K562 (cell line): ENCODE measurements at regions not wholly inside any gene's neighbourhood (a gene's known extent, or its start where the extent isn't known, plus 50 kb on each side); places are given as distances from the start of the nearest gene placed in this dataset.

Source experiments
- ATAC-seq: fragments of 200-7000 bp; cut with Tn5 transposase; 3 replicates; pipeline ENCODE4 v1.9.1; 2020; ENCODE audit warnings: moderate library complexity
- BruUV-seq: library from RNA; stranded (reverse); fragments of 400-500 nt; replicated peaks from 2 replicates; lab custom pipeline; 2021; lab: Mats Ljungman, UMichigan
- CTCF ChIA-PET: fragments of 300-600 bp; formaldehyde crosslinking; extraction: SDS; loops from one replicate; lab custom pipeline; 2021; ENCODE audit warnings: low intra/inter-chr PET ratio; lab: Yijun Ruan, JAX
- POLR2A ChIA-PET: fragments of 300-600, 350-650 bp; sonication (Branson Sonifier 250); formaldehyde crosslinking; extraction: SDS; loops from one replicate; lab custom pipeline; 2021; ENCODE audit warnings: antibody characterized with exemption, inconsistent platforms; lab: Yijun Ruan, JAX
- DNase-seq, 4 experiments: peaks; one replicate each; pipeline versions ENCODE4 v3.0.0 to v3.0.0-alpha.2; 2011 to 2018; ENCODE audit warnings: low spot score in 3 of 4, mixed read lengths in 3 of 4; ENCODE audit errors: extremely low read depth in 1 of 4
- FAIRE-seq: peaks from 2 replicates; lab custom pipeline; 2011; peaks lifted over from hg19 to GRCh38; lab: Jason Lieb, UNC
- H2AFZ ChIP-seq: 2 replicates; pipeline ENCODE4 v1.6.0; 2011; ENCODE audit warnings: low read depth, low read length, control low read depth, inconsistent platforms
- H3K27ac ChIP-seq: fragments of 200-600 bp; 3 replicates; pipeline ENCODE4 v1.8.0; 2011; ENCODE audit warnings: low read depth, mild to moderate bottlenecking, control low read depth, inconsistent platforms, low read length, moderate library complexity, mixed read lengths; ENCODE audit errors: extremely low read depth
- H3K27me3 ChIP-seq, 2 experiments: fragments of 300-600 bp in 1 of 2; 2 replicates in 1 of 2; 3 replicates in 1 of 2; pipeline versions ENCODE4 v1.6.0 to v1.8.0; 2011; ENCODE audit warnings: inconsistent platforms in 2 of 2, low read length in 2 of 2, mild to moderate bottlenecking in 1 of 2, mixed read lengths in 1 of 2, moderate library complexity in 1 of 2; ENCODE audit not compliant: control insufficient read depth in 2 of 2, insufficient read depth in 2 of 2
- H3K36me3 ChIP-seq: fragments of 300-600 bp; 3 replicates; pipeline ENCODE4 v1.8.0; 2011; ENCODE audit warnings: mild to moderate bottlenecking, low read length, inconsistent platforms; ENCODE audit not compliant: control insufficient read depth, insufficient read depth
- H3K4me1 ChIP-seq, 2 experiments: fragments of 200-600 bp in 1 of 2; replicated peaks in 1 of 2; 2 replicates in 1 of 2; 3 replicates in 1 of 2; pipeline versions ENCODE4 v1.5.1 to v1.8.0; 2011; ENCODE audit warnings: inconsistent platforms in 2 of 2, low read length in 2 of 2, mild to moderate bottlenecking in 1 of 2, mixed read lengths in 1 of 2, moderate library complexity in 1 of 2; ENCODE audit not compliant: control insufficient read depth in 2 of 2, insufficient read depth in 2 of 2
- H3K4me2 ChIP-seq: 2 replicates; pipeline ENCODE4 v1.6.1; 2011; ENCODE audit warnings: low read length, control low read depth, inconsistent platforms, mixed read lengths; ENCODE audit not compliant: insufficient read depth
- H3K4me3 ChIP-seq: fragments of 200-600 bp; sonication (generic), shearing (Covaris generic); 2 replicates; pipeline ENCODE4 v1.5.1; 2016; ENCODE audit warnings: control low read depth, inconsistent platforms
- H3K79me2 ChIP-seq: fragments of 200-600 bp; 3 replicates; pipeline ENCODE4 v1.8.0; 2011; ENCODE audit warnings: low read length, inconsistent platforms; ENCODE audit not compliant: control insufficient read depth, insufficient read depth
- H3K9ac ChIP-seq, 2 experiments: 2 replicates each; pipeline versions ENCODE4 v1.6.0 to v1.6.1; 2011; ENCODE audit warnings: low read depth in 2 of 2, low read length in 2 of 2, control low read depth in 1 of 2, inconsistent platforms in 1 of 2, mild to moderate bottlenecking in 1 of 2, mixed read lengths in 1 of 2; ENCODE audit not compliant: insufficient read depth in 1 of 2
- H3K9me1 ChIP-seq: one replicate; pipeline ENCODE4 v1.6.0; 2011; ENCODE audit warnings: inconsistent platforms, mild to moderate bottlenecking, low read length, moderate library complexity; ENCODE audit not compliant: control insufficient read depth, insufficient read depth
- H3K9me3 ChIP-seq: replicated peaks from 2 replicates; pipeline ENCODE4 v1.5.1; 2011; ENCODE audit warnings: low read depth, low read length, inconsistent platforms; ENCODE audit not compliant: control insufficient read depth, insufficient read depth
- H4K20me1 ChIP-seq: replicated peaks from 2 replicates; pipeline ENCODE4 v1.6.1; 2011; ENCODE audit warnings: low read length, inconsistent platforms, mixed read lengths; ENCODE audit not compliant: control insufficient read depth, insufficient read depth
- BRF2 ChIP-seq: IDR thresholded peaks from 3 replicates; pipeline ENCODE4 v1.6.1; 2011; ENCODE audit warnings: borderline replicate concordance, mild to moderate bottlenecking; ENCODE audit not compliant: insufficient read length, insufficient read depth
- FOXA3 ChIP-seq, 2 experiments: fragments of 450-650 bp in 1 of 2; sonication (generic) in 1 of 2; formaldehyde crosslinking; IDR thresholded peaks in 1 of 2; conservative IDR thresholded peaks in 1 of 2; 2 replicates each; pipeline versions ENCODE4 v1.4.0 to v1.8.0; 2020 to 2022; ENCODE audit warnings: mild to moderate bottlenecking in 2 of 2, missing genetic modification reagents in 1 of 2
- KAT7 ChIP-seq: sonication (generic); formaldehyde crosslinking; IDR thresholded peaks from 2 replicates; pipeline ENCODE4 v1.8.0; 2022; ENCODE audit warnings: missing genetic modification reagents, mild to moderate bottlenecking, borderline replicate concordance
- PHB2 ChIP-seq: fragments of 450-650 bp; IDR thresholded peaks from 2 replicates; pipeline ENCODE4 v1.6.1; 2017; ENCODE audit warnings: low read depth
- SLC30A9 ChIP-seq: fragments of 250-450 bp; sonication (Bioruptor Pico); IDR thresholded peaks from 2 replicates; pipeline ENCODE4 v1.8.0; 2022; ENCODE audit warnings: mild to moderate bottlenecking, moderate library complexity
- ZHX1 ChIP-seq: fragments of 150-350 bp; conservative IDR thresholded peaks from 2 replicates; pipeline ENCODE4 v1.6.1; 2014; ENCODE audit warnings: low read length
- ZNF431 ChIP-seq: sonication (generic); formaldehyde crosslinking; IDR thresholded peaks from 2 replicates; pipeline ENCODE4 v1.8.0; 2022; ENCODE audit warnings: mild to moderate bottlenecking, missing genetic modification reagents
- WGBS: fragments of 100-300 bp; shearing (Covaris generic); methylation state at CpG from one replicate; pipeline ENCODE4 v1.1.6; 2016; ENCODE audit warnings: low coverage, mixed read lengths; ENCODE audit not compliant: insufficient coverage; ENCODE audit errors: missing lambda C conversion rate; 5-methylcytosine and 5-hydroxymethylcytosine counted together
- in situ Hi-C: fragments of 300-500 bp; cut with MboI; formaldehyde crosslinking; loops from 4 replicates; pipeline ENCODE4 v1.15.0; 2018; ENCODE audit warnings: inconsistent platforms, mixed read lengths
- intact Hi-C: fragments of 100-400 bp; cut with micrococcal nuclease; formaldehyde crosslinking; loops from 2 replicates; pipeline ENCODE4 v1.14.2; 2022

- intact Hi-C loops (no loop called here), in situ Hi-C loops (no loop called here)
- ATAC-seq: no peak
- no peak overlapping the region for H3K9ac ChIP-seq
- H3K4me1 ChIP-seq: no peaks in the 10 kb centered on the region
- no peak overlapping the region for H3K27ac ChIP-seq
- CTCF ChIA-PET: no interaction called here
- no peak for DNase-seq
- H3K36me3 ChIP-seq: no peaks in the 10 kb centered on the region
- 2% methylated on average over 5 of the region's 7 CpGs for WGBS
- H3K9me3 ChIP-seq: no peaks in the 10 kb centered on the region
- TF ChIP-seq SLC30A9 (CRISPR knock-in tag): no peak
- no peak for TF ChIP-seq BRF2
- no peaks in the 10 kb centered on the region for H3K79me2 ChIP-seq
- no peak overlapping the region for H2AFZ ChIP-seq
- BruUV-seq: no TSS peak
- peaks cover 2 to 8% of the 10 kb centered on the region in 2 experiments; a peak in 2 of 5 replicates for H3K27me3 ChIP-seq
- no peak overlapping the region for H3K4me3 ChIP-seq
- H3K4me2 ChIP-seq: no peak overlapping the region
- no peaks in the 10 kb centered on the region for H3K9me1 ChIP-seq
- no peaks in the 10 kb centered on the region for H4K20me1 ChIP-seq
- POLR2A ChIA-PET: no interaction called here
- FAIRE-seq: no peak
Observed at GRCh38 chr16:6545329-6545728, 787.3 kb upstream of the RBFOX1 start.

DNA sequence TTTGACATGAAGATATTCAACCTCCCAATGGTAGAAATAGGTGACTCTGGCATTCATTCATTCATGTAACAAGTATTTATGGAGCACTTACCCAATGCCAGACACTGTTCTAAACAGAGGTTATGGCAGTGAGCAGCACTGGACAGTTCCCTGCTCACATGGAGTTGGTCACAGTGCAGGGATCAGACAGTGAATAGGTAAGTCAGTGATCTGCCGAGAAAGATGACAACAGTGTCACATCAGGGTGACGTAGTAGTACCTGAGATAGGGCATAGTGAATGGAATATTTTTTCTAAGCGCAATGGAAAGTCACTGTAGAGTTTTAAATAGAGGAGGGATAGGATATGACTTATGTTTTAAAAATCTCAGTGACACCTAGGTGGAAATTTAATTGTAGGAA lies 791.4 kb upstream of the RBFOX1 start:
- Histone ChIP-seq H3K79me2 (no peaks in the 10 kb centered on the region), H3K27me3 (peaks cover 2 to 8% of the 10 kb centered on the region in 2 experiments; a peak in 2 of 5 replicates)
- intact Hi-C loops: no loop called here
- no peak for FAIRE-seq
- TF ChIP-seq ZHX1: no peak
- TF ChIP-seq FOXA3 (CRISPR knock-in tag; conservative IDR thresholded peaks at IDR 0.05 in 1 of 2, IDR thresholded peaks at IDR 0.05 in 1 of 2): no peak
- no peak for TF ChIP-seq PHB2
- TF ChIP-seq KAT7: no peak
- no peak for TF ChIP-seq ZNF431 (CRISPR knock-in tag)
- TF ChIP-seq, all 486 proteins: peak for 0
- Histone ChIP-seq H3K4me1 (no peaks in the 10 kb centered on the region), H4K20me1 (no peaks in the 10 kb centered on the region), H3K4me2 (no peak overlapping the region), H3K27ac (no peak overlapping the region), H3K36me3 (no peaks in the 10 kb centered on the region), H2AFZ (no peak overlapping the region), H3K9me3 (no peaks in the 10 kb centered on the region), H3K9me1 (no peaks in the 10 kb centered on the region), H3K4me3 (no peak overlapping the region), H3K9ac (no peak overlapping the region)
- no TSS peak for BruUV-seq
- in situ Hi-C loops: no loop called here
- CTCF ChIA-PET: no interaction called here
- 3% methylated on average over 3 of the region's 3 CpGs for WGBS
- no peak for DNase-seq
- POLR2A ChIA-PET: no interaction called here
- no peak for ATAC-seq
